ENCODE measurements at regions not wholly inside any gene's neighbourhood (a gene's known extent, or its start where the extent isn't known, plus 50 kb on each side); places are given as distances from the start of the nearest gene placed in this dataset.

DNA sequence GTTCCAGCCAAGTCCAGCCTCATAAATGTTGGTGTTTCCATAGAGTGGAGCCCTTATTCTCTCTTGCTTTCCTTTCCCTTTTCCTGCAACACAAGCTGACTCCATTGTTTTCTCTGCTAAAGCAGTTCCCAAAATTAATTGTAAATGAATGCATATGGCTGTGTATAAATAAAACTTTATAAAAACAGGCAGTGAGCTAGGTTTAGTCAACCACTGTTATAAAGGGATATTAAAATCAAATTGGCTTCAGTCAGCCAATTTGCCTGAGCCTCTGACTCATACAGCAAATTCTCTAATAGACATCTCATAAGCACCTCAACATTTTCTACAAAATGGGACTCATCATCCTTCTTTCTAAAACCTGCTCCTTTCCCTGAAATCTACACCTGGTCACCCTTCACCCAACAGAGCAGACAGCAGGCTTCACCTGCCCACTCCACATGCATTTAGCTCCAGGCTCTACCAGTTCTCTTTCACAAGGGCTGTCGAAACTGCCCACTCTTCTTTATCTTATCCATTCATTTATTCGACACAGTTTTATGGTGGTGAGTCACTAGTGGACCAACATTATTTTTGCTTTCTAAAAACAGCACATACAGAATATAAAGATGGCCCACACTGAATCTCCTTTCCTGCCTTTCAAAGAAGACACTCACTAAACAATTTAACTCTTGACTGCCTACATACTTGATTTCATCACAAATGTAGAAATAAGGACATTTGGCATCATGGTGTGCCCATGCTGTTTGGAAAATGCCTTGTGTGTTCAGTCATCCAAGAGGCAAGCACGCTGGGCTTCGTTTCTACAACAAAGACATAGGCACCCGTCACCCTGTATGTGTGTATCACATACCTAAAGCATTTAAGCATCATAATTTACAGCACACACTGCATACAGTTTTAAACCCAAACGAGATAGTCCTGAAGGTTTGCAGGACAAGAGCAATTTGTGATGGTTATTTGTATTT is 74.6 kb upstream of the C7orf33 start:
- TF ChIP-seq, protein P1, sequence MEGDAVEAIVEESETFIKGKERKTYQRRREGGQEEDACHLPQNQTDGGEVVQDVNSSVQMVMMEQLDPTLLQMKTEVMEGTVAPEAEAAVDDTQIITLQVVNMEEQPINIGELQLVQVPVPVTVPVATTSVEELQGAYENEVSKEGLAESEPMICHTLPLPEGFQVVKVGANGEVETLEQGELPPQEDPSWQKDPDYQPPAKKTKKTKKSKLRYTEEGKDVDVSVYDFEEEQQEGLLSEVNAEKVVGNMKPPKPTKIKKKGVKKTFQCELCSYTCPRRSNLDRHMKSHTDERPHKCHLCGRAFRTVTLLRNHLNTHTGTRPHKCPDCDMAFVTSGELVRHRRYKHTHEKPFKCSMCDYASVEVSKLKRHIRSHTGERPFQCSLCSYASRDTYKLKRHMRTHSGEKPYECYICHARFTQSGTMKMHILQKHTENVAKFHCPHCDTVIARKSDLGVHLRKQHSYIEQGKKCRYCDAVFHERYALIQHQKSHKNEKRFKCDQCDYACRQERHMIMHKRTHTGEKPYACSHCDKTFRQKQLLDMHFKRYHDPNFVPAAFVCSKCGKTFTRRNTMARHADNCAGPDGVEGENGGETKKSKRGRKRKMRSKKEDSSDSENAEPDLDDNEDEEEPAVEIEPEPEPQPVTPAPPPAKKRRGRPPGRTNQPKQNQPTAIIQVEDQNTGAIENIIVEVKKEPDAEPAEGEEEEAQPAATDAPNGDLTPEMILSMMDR (IDR thresholded peaks at IDR 0.05; ENCODE audit: insufficient read depth, low read depth, low read length) = no peak
- no peak for TF ChIP-seq EZH2 (IDR thresholded peaks at IDR 0.05; ENCODE audit: insufficient read depth, low read length)

All from astrocyte (in vitro differentiated cells and primary cell).